Activated naive CD8-positive, alpha-beta T cell treated with anti-CD3 and anti-CD28 coated beads for 36 hours (primary cell): ENCODE measurements at regions not wholly inside any gene's neighbourhood (a gene's known extent, or its start where the extent isn't known, plus 50 kb on each side); places are given as distances from the start of the nearest gene placed in this dataset.
A peak's percentile ranks its signal among the peaks of the same experiment; 100 is the strongest.

Experiments used
- DNase-seq: peaks from one replicate; pipeline ENCODE4 v3.0.0; 2021
- H3K27ac Mint-ChIP-seq: one replicate; pipeline ENCODE4 v1.8.0; 2022; ENCODE audit warnings: mild to moderate bottlenecking, moderate library complexity, mixed read lengths
- H3K27me3 Mint-ChIP-seq: one replicate; pipeline ENCODE4 v1.8.0; 2022; ENCODE audit warnings: mild to moderate bottlenecking, mixed read lengths
- H3K36me3 Mint-ChIP-seq: one replicate; pipeline ENCODE4 v1.8.0; 2021; ENCODE audit warnings: mild to moderate bottlenecking, mixed read lengths
- H3K4me1 Mint-ChIP-seq: one replicate; pipeline ENCODE4 v1.8.0; 2021; ENCODE audit warnings: mixed read lengths
- H3K4me3 Mint-ChIP-seq: one replicate; pipeline ENCODE4 v1.8.0; 2022; ENCODE audit warnings: mild to moderate bottlenecking, moderate library complexity, mixed read lengths
- H3K9me3 Mint-ChIP-seq: one replicate; pipeline ENCODE4 v1.8.0; 2022; ENCODE audit warnings: mixed read lengths

GRCh38 chr22:44442186-44442815 lies 55.7 kb downstream of the RTL6 start:
- Mint-ChIP-seq H3K4me3 (no peak overlapping the region), H3K4me1 (no peaks in the 10 kb centered on the region), H3K27ac (no peak overlapping the region), H3K36me3 (no peaks in the 10 kb centered on the region), H3K9me3 (peaks cover 4% of the 10 kb centered on the region), H3K27me3 (no peaks in the 10 kb centered on the region)
- DNase-seq: no peak

- Mint-ChIP-seq H3K36me3 (no peaks in the 10 kb centered on the region), H3K9me3 (peaks cover 3% of the 10 kb centered on the region), H3K4me3 (no peak overlapping the region), H3K27ac (no peak overlapping the region), H3K27me3 (no peaks in the 10 kb centered on the region), H3K4me1 (peaks cover 2% of the 10 kb centered on the region)
- no peak for DNase-seq
These were observed 56.4 kb downstream of the RTL6 start for GRCh38 chr22:44441401-44442185.

DNA sequence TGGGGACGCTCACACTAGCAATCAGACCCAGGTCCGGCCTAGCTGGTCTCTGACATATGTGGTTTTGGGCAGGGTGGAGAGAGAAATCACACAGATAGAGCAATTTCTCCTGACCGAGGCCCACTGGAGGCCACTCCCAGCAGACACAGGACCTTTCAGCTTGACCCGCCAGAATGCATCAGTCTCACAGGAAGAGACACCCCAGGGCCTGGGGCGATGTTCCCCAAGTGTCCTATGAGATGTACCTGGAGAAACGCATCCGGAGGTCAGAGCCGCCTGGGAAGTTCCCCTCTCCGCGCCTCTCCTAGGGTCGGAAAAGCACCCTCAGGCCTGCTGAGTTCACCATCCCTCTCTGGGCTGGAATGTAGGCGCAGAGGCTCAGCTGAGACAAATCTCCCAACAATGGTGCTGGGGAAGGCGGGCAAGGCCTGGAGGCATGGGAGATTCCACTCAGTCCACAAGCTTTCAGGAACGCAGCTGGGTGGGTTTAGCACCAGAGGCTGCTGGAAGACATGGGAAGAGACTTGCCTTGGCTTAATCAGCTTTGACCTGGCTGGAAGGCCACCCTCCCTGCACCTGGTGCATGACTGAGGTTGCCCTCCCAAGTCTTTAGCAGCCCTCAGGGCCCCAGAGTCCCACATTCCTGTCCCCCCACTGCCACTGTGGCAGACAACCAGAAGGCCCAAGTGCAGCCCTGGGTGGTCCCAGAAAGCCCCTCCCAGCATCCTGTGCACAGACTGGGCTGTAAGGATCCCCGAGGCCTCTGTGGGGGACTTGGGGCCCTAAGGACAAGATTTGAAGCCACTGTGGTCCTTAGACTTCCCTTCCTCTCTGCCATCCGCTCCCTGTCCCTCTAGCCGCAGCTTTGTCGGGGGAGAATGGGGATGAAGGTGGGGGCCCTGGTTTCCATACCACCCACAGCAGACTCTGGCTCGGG lies 57.5 kb downstream of the RTL6 start:
- H3K27ac Mint-ChIP-seq: no peak overlapping the region

GRCh38 chr22:44439356-44440223 lies 58.4 kb downstream of the RTL6 start:
- Mint-ChIP-seq H3K27ac (peak overlapping the region; percentile 18), H3K4me1 (peaks cover 2% of the 10 kb centered on the region), H3K27me3 (no peaks in the 10 kb centered on the region), H3K4me3 (no peak overlapping the region), H3K9me3 (no peaks in the 10 kb centered on the region), H3K36me3 (no peaks in the 10 kb centered on the region)
- no peak for DNase-seq

More for the DNA sequence above, 57.5 kb downstream of the RTL6 start:
- Mint-ChIP-seq H3K9me3 (no peaks in the 10 kb centered on the region), H3K27me3 (no peaks in the 10 kb centered on the region), H3K4me3 (no peak overlapping the region), H3K36me3 (no peaks in the 10 kb centered on the region), H3K4me1 (peaks cover 2% of the 10 kb centered on the region)
- no peak for DNase-seq

DNA sequence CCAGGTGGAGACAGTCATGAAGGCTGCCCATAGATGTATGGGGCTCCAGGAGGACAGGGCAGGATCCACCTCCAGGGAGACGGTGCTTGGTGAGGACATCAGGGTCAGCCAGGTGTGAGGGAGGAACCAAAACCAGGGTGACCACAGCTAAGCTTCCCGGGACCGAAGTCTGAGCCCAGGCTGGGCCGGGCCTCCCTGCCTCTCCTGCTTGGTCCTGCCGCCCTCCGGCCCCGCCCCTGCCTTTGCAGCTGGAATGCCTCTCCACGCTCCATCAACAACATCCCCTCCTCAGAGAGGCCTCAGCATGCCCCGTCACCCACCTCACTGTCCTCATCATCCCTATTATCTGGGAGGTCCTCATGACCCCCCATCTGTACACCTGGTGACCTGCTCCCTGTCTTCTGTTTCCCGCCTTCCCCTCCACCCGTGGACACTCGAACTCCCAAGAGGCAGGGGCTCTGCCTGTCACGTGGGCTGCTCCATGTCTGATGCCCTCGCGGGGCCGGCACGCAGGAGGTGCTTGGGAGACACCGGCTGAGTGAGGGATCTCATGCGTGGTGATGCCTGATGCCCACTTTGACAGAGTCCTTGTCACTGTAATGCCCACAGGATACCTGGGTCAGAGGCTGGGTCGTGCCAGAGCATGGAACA lies 59.4 kb downstream of the RTL6 start:
- Mint-ChIP-seq H3K9me3 (no peaks in the 10 kb centered on the region), H3K4me3 (no peak overlapping the region), H3K27me3 (no peaks in the 10 kb centered on the region), H3K27ac (no peak overlapping the region), H3K4me1 (peaks cover 2% of the 10 kb centered on the region), H3K36me3 (no peaks in the 10 kb centered on the region)
- no peak for DNase-seq

DNA sequence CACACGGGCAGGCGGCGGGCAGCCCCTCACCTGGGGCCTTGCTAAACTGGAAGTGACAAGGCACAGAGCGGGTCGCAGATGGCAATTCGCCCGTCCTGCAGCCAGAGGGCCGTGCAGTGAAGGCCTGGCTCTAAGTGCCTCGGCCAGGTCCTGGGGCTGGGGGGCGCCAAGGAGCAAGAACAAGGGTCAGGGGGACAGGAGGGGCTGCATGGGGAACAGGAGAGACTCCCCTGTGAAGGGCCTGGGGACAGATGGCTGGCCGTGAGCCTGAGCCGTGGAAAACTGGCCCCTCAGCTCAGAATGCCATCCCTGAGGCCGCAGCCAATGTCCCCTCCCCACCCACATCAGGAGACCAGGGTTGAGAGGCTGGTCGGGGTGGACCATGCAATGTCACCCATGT lies 60.0 kb downstream of the RTL6 start:
- Mint-ChIP-seq H3K4me1 (peaks cover 2% of the 10 kb centered on the region), H3K27ac (no peak overlapping the region)

GRCh38 chr22:44437216-44438055 lies 60.6 kb downstream of the RTL6 start:
- Mint-ChIP-seq H3K4me1 (peaks cover 2% of the 10 kb centered on the region), H3K9me3 (no peaks in the 10 kb centered on the region), H3K36me3 (no peaks in the 10 kb centered on the region), H3K27me3 (no peaks in the 10 kb centered on the region), H3K4me3 (no peak overlapping the region), H3K27ac (no peak overlapping the region)
- no peak for DNase-seq

More for the DNA sequence above, 60.0 kb downstream of the RTL6 start:
- Mint-ChIP-seq H3K4me3 (no peak overlapping the region), H3K27me3 (no peaks in the 10 kb centered on the region), H3K36me3 (no peaks in the 10 kb centered on the region), H3K9me3 (no peaks in the 10 kb centered on the region)
- DNase-seq: no peak

- Mint-ChIP-seq H3K4me3 (no peak overlapping the region), H3K27me3 (no peaks in the 10 kb centered on the region), H3K4me1 (peaks cover 2% of the 10 kb centered on the region), H3K27ac (no peak overlapping the region), H3K36me3 (no peaks in the 10 kb centered on the region), H3K9me3 (no peaks in the 10 kb centered on the region)
- DNase-seq: no peak
These were observed 61.3 kb downstream of the RTL6 start for GRCh38 chr22:44436736-44437135.

DNA sequence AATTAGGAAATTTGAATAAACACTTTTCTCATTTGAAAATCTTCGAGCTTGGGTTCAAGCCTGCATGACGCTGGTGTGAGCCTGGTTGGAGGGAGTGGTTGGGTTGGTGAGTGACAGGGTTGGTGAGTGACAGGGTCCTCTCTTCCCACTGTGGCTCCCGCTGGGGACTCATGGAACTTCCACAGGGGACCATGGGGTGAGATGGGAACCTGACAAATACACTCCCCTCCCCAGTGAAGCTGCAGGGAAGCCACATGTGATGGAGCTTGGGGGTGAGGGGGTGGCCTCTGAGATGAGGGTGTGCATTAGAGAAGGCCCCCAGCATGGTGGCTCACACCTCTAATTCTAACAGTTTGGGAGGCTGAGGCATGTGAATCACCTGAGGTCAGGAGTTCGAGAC lies 66.8 kb downstream of the RTL6 start:
- Mint-ChIP-seq H3K9me3 (no peaks in the 10 kb centered on the region), H3K27ac (no peak overlapping the region), H3K4me3 (no peak overlapping the region), H3K4me1 (no peaks in the 10 kb centered on the region), H3K36me3 (no peaks in the 10 kb centered on the region), H3K27me3 (no peaks in the 10 kb centered on the region)
- no peak for DNase-seq

GRCh38 chr22:44430716-44431115 lies 67.3 kb downstream of the RTL6 start:
- no peak for DNase-seq
- H3K4me1 Mint-ChIP-seq: no peaks in the 10 kb centered on the region
- H3K9me3 Mint-ChIP-seq: no peaks in the 10 kb centered on the region
- no peaks in the 10 kb centered on the region for H3K27me3 Mint-ChIP-seq
- H3K36me3 Mint-ChIP-seq: no peaks in the 10 kb centered on the region
- no peak overlapping the region for H3K4me3 Mint-ChIP-seq
- no peak overlapping the region for H3K27ac Mint-ChIP-seq

GRCh38 chr22:44429941-44430587 lies 68.0 kb downstream of the RTL6 start:
- no peaks in the 10 kb centered on the region for H3K9me3 Mint-ChIP-seq
- H3K27ac Mint-ChIP-seq: no peak overlapping the region
- H3K4me1 Mint-ChIP-seq: no peaks in the 10 kb centered on the region
- H3K4me3 Mint-ChIP-seq: no peak overlapping the region
- no peaks in the 10 kb centered on the region for H3K36me3 Mint-ChIP-seq
- DNase-seq: no peak
- H3K27me3 Mint-ChIP-seq: peaks cover 3% of the 10 kb centered on the region

DNA sequence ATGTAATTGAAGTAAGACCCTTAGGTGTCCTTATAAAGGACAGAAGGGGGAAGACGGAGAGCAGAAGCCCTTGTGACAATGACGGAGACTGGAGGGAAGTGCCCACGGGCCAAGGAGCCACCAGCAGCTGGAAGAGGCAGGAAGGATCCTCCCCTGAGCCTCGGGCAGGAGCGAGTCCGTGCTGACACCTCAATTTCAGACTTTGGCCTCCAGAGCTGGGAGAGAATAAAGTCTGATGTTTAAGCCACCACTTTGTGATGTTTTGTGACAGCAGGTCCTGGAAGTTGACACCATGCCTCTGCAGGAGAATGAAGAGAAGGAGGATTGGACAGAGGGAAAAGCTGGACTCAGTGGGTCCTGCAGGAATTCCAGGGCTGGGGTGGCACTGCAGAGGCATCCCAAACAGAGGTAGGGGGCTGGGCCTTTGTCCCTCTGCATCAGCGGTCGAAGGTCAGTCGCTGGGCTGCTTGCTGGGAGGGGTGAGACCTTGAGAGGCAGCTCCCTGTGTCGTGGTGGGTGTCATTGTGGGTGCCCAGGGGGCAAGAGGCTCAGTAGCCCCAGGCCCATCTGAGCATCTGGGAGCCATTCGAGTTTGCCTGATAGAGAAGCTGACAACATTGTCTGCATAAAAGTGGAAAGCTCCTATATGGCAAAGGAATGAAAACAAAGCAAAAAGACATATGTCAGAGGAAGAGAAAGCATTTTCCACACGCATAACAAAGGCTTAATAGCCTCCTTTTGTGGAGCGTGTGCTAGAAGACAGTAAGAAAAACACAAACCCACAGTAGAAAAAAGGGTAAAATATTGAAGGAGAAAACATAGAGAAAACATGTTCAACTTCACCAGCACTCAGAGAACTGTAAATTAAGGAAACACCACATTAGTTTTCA lies 68.8 kb downstream of the RTL6 start:
- Mint-ChIP-seq H3K27ac (no peak overlapping the region), H3K27me3 (peaks cover 3% of the 10 kb centered on the region)
- DNase-seq: no peak

More for the DNA sequence above, 68.8 kb downstream of the RTL6 start:
- no peak overlapping the region for H3K4me3 Mint-ChIP-seq
- no peaks in the 10 kb centered on the region for H3K36me3 Mint-ChIP-seq
- no peaks in the 10 kb centered on the region for H3K9me3 Mint-ChIP-seq
- H3K4me1 Mint-ChIP-seq: no peaks in the 10 kb centered on the region
